Fibroblast of skin of right quadriceps (primary cell): ENCODE measurements at regions not wholly inside any gene's neighbourhood (a gene's known extent, or its start where the extent isn't known, plus 50 kb on each side); places are given as distances from the start of the nearest gene placed in this dataset.
"Not testable (repeated sequence)": the region's sequence is repeated elsewhere in the genome, so short reads cannot be mapped to it uniquely, and the experiment has no call there.

ENCODE experiments used
- DNase-seq: peaks from one replicate; pipeline ENCODE4 v3.0.0-alpha.2; 2013

DNA sequence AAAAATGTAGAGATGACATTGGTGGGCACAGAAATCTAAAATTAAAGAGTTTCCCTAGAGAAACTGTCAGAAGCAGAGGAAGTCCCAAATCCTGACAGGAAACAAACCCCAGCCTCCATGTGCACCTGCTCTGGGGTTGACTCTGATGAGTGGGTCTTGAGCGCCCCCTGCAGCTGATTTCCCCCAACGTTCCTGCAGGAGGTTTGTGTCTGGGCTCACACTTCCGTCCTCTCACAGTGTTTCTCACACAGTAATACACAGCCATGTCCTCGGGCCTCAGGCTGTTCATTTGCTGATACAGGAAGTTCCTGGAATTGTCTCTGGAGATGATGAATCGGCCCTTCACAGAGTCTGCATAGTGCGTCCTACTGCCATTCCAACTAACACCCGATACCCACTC, 670.1 kb downstream of the TMEM121 start:
- not testable (repeated sequence) for DNase-seq

DNA sequence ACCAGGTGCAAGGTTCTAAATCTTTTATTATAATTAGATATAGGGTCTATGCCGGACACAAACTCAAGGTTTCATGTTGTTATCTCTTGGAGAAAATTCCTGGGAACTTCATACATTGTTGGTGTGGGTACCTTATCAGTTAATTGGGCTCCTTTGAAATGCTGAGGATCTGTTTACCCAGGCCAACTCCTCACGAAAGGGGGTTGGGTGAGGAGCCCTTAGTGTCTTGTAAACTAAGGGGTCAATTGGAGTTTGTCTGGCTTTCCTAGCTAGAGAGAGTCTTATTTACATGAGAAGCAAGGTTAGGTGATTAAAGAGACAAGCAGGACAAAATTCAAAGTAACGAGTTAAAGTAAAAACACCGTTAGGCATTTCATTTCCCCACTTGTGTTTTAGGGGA, 670.9 kb downstream of the TMEM121 start:
- not testable (repeated sequence) for DNase-seq

DNA sequence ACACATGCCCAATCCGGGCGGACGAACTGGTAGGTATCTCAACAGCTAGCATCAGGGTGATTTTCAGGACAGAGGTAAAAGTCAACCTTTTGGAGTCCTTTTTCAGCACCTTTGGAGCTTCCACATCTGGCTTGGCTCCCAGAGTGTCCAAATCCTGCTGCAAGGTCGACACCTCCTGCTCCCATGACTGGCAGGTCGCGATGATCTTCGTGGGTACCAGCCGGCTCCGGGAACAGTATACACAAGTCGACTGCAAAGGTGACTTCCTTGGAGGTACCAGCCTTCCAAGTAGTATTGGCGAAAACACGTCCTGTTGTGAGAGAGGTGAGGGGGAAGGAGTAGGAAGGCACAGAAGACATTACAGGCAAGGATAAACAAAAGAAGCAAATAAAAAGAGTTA, 672.7 kb downstream of the TMEM121 start:
- DNase-seq: no peak

DNA sequence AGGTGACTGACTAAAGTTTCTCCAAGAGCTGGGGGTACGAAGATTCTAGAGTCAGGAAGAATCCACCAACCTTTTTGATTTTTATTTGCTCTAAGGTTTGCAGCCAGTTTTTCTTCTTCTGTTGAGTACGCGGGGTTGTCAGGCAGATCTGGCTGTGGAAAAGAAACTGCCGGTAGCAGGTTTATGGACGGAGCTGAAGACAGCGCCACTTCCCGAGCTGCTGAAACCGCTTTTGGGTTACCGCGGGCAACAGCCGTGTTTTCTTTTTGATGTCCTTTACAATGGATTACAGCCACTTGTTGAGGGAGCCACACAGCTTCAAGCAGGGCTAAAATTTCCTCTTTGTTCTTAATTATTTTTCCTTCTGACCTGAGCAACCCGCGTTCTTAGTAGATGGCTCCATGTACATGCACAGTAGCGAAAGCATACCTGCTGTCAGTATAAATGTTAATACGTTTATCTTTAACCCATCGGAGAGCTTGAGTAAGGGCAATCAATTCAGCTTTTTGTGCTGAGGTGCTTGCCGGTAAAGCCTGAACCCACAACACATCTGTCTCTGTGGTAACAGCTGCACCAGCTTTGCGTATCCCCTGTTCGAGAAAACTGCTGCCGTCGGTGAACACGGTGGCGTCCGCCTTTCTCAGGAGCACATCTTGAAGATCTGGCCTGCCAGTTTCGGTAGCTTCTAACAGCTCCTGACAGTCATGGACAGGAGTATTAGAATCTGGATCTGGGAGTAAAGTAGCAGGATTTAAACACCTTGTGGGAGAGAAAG, 674.3 kb downstream of the TMEM121 start:
- DNase-seq: no peak

DNA sequence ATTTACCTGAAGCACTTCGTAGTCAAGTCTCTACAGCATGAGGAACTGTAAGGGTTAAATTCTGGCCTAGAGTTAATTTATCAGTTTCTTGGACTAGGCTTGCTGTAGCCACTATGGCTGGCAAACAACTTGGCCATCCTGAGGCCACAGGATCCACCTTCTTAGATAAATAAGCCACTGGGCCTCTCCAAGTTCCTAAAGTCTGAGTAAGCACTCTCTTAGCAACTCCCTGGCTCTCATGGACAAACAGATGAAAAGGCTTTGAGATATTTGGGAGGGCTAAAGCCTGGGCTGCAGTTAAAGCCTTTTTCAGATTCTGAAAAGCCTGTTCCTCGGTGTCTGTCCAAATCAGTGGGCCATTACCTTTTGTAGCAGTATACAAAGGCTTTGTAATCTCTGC, 675.0 kb downstream of the TMEM121 start:
- no peak for DNase-seq

DNA sequence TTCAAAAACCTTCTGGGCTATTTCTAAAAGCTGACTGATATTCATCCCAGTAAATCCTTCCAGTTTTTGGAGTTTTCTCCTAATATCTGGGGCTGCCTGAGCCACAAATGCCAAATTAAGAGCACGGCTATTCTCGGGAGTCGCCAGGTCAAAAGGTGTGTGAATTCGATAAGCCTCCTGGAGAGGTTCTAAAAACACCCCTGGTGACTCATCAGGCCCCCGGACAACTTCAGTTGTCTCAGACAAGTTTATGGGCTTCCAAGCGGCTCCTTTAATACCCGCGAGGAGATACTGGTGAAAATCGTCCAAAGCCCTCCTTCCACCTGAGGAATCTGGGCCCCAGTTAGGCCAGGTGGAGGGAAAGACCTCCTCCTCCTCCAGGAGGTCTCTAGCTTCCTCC, 677.1 kb downstream of the TMEM121 start:
- DNase-seq: no peak

DNA sequence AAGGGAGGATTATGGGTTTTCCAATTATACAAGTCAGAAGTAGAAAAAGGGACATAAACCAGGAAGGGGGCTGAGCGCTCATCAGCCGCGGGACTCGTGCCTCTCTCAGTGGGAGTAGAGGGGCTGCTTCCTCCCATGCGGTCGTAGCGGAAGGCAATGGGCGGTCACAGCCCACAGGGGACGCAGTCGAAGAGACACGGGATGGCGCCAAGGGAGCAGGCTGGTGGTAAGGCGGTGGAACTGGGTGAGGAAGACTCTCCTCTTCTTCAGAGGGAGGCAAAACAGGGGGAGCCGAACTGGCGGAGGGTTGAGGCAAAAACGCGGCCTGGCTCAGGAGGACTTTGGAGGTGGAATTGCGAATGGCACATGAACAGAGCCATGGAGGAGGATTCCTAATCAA, 677.7 kb downstream of the TMEM121 start:
- no peak for DNase-seq

DNA sequence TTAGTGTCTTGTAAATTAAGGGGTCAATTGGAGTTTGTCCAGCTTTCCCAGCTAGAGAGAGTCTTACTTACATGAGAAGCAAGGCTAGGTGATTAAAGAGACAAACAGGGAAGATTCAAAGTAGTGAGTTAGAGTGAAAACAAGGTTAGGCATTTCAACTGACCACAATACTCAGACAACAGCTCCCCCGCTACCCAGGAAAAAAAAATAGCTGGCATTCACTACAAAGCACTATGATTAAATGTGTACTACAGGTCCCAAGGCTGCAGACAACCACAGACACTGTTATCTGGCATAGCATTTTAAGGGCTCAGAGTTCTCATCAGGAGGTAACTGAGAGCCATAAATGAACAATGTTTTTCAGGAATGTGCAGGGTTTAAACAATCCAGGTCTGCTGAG, 680.9 kb downstream of the TMEM121 start:
- DNase-seq: no peak

DNA sequence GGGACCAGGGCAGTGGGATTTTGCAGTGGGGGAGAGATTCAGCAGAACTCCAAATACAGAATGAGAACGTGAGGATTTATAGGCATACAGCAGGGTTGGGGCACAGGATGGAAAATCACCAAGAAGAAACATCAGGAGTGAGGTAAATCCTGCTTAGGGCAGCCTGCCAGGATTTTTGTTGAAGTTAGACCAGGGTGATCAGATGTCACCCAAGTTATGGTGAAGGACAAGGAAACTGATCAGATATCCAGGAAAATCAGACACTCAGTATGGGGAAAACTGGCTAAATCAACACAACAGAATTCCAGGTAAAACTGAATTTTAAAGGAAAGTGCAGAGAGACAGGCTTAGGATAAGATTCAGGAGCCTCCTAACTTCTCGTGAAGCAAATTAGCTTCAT, 682.4 kb downstream of the TMEM121 start:
- DNase-seq: no peak

DNA sequence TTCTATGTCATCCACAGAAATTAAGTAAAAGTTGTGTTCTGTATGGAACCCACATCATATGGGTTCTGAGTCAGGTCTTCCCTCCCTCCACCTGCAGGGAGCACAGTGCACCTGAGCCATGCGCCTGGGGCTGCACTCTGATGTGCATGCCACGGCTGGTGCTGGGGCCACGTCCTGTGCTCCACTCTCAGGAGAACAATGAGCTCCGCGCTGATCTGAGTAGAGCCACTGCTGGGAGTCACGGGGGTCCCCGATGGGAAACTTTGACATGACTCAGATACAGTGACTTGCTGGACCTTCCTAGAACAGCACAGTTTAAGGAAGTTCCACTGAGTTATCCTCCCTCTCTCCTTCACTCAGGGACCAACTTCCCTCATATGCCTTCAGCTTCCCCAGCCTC, 683.4 kb downstream of the TMEM121 start:
- DNase-seq: no peak

DNA sequence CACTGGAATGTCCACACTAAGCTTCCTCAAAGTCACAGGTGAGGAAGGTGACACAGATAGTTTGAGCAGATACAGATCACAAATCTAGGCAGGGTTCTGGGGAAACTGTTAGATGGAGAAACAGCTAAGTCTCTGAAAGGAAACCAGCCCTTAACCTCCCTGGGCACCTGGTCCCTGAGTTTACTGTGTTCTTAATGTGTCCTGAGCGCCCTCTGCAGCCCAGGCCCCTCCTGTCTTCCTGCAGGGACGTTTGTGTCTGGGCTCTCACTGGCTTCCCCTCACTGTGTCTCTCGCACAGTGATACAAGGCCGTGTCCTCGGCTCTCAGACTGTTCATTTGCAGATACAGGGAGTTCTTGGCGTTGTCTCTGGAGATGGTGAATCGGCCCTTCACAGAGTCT, 684.3 kb downstream of the TMEM121 start:
- no peak for DNase-seq

DNA sequence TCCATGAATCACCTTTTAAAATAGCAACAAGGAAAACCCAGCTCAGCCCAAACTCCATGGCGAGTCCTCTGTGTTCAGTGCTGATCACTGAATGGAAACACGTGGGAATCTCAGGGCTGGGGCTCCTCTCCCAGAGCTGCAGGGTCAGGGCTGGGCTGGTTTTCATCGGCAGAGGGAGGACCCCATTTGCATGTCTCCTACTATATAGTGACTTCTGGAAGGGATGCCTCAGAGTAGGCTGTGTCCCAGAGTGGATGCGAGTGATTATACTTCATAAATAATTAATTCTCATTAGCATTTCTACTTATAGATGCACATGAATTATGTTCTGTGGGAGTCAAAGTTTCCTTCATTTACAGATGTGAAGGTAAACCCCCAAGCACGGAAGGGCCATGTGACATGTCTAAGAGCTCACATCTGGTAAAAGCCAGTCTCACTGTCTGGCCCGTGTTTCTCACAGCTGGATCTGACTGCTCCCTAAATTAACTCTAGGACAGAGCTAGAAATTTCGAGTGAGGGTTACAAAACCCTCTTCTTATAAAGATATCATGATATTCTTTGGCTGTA, 685.0 kb downstream of the TMEM121 start:
- DNase-seq: no peak

DNA sequence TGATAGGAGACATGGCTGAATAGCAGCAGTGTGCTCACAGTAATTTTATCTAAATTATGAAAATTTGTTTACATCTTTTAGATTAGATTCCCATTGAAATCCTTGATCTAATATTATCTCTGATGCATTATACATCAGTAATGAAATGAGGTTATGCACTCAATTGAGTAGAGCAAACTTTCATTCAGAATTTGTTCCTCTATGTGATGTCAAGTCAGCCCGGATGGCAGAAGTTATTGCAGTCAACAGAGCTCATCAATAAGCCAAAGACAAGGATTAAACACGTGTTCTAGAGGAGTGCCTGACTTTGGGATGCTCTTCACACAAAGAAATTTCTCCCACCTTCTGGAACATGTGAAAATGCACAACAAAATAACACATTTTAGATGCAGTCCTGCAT, 688.8 kb downstream of the TMEM121 start:
- DNase-seq: no peak

DNA sequence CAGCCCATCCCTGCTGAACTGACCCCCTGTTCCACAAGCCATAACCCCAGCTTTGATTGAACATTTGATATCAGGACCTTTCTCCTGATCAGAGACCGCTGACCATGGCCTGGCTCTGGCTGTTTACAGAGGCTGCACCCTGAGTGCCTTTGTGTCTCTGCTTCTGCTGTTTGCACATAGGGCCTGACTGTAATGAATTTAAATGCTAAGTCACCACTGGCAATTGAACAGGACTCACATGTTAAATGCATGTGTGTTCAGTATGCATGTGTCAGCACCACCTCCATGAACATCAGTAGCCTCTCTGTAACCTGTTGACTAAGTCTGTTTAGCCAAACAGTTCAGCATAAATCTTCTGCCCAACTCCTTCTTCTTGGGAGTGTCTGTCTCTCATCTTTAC, 690.3 kb downstream of the TMEM121 start:
- no peak for DNase-seq

DNA sequence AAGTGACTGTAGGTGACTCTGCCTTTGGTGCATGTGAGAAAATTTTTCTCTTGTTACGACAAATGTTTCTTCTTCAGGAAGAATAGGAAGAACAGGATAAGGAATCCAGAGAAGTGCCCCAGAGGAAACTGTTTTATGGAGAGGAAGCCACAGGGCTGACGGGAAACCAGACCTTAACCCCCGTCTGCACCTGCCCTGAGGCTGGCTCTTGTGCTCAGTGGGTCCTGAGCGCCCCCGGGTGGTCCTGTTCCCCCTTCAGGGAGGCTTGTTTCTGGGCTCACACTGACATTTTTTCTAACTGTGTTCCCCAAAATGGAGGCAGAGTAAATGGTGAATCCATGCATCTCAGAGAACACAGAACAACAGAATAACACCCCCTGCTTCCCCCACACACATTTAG, 691.8 kb downstream of the TMEM121 start:
- no peak for DNase-seq

DNA sequence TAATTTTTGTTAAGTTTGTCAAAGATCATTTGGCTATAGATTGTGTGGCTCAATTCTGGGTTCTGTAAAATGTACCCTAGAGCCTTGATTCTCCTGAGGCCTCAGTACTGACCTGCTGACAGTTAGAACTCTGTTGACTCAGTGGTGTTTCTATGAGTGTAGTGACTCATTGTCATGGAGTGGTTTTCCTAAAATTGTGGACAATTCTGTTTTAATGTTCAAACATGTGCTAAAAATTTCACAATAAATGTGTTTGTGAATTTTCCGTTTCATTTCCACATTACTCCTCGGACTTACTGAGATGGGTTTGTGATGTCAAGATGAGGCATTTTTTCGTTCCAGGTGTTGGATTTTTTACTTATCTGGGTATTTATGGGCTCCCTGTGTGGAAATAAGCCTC, 695.9 kb downstream of the TMEM121 start:
- no peak for DNase-seq

DNA sequence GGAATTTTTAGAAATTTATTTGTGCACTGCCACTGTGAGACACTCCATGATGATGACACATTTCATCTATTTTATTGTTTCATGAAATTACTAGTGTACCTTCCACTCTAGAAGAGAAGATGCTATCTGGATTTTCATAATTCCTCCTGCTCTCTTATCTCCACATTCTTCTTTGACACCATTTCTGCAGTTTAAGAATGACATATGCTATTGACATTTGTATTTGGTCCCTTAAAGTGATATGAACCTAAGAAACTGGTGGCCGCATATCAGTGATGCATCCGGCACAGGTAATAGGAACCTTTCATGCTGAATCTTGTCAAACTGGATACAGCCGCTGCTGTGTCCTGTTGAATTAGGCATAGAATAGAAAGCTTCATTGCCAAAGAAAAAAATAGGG, 696.3 kb downstream of the TMEM121 start:
- no peak for DNase-seq

DNA sequence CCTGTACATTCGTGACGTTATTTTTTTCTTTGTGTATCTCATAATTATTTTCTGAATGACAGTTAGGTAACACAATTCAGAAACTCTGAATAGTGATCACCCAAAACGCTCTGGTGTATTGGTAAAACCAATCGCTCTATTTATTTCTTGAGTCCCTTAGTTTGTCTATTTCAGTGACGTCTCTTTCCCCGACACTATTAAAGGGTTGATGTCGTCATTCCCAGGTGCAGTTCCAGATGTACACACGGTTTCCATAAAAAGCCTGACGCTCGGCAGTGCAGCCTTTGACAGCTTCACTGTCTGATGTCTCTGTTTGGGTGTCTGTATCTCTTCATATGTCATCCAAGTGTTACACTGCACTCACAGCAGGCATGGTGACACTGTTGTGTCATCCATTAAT, 701.4 kb downstream of the TMEM121 start:
- DNase-seq: no peak

DNA sequence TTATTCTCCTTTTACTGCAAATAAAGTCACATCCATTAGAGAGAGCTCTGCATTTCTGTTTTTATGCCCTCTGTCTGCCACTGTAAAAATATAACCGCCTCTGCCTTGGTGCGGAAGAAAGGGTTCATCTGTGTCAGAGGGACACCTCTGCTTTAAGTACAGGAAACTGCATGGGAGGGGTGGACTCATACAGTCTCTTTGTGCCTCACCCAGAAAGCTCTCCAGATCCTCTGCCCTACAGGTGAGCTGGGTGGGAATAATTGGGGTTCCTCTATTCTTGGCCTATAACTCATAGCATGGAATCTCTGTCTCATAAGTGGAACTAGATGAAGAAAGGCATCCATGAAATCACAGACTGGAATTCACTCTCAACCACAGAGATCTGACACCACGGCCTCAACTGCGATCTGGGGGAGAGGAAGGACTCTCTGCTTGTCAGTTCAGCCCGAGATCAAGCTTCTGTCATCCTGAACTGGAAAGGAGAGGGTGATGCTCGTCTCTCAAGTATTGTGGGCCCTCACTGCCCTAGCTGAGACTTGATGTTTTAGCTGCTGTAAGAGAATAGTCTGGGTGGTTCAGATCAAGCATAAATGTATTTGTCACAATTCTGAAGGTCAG, 702.3 kb downstream of the TMEM121 start:
- no peak for DNase-seq

DNA sequence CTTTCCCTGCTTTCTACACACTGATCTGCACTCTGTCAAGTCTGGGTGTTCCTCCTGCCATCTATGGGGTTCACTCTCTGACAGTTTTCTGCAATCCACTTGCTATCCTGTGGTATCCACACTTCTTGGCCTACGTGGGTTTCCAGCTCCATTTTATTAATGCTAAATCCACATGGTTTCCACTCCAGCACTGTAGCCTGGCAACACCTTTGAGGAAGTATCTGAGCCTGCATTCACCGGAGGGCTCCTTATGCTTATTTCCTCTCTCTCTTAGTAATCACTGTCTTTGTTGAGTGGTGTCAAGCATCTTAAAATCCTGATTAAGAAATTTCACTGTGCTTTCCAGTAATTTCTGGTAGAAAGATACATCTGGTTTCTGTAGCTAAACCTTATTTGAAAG, 703.7 kb downstream of the TMEM121 start:
- no peak for DNase-seq

DNA sequence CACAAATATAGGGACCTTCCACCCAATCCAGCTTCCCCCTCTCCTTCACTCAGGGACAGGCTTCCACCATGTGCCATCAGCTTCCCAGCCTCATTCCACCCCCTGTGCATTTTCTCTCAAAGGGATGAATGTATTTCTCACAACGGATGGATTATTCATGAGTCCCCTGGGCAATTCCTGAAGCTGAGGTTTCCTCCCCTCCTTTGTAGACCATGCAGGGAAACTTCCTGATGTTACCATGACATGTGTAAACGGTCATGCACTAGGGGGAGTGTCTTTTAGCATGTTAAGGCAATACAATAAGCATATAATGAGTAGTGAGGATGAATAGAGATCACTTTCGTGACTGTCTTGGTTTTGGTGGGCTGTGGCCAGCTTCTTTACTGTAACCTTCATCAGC, 706.8 kb downstream of the TMEM121 start:
- DNase-seq: not testable (repeated sequence)

DNA sequence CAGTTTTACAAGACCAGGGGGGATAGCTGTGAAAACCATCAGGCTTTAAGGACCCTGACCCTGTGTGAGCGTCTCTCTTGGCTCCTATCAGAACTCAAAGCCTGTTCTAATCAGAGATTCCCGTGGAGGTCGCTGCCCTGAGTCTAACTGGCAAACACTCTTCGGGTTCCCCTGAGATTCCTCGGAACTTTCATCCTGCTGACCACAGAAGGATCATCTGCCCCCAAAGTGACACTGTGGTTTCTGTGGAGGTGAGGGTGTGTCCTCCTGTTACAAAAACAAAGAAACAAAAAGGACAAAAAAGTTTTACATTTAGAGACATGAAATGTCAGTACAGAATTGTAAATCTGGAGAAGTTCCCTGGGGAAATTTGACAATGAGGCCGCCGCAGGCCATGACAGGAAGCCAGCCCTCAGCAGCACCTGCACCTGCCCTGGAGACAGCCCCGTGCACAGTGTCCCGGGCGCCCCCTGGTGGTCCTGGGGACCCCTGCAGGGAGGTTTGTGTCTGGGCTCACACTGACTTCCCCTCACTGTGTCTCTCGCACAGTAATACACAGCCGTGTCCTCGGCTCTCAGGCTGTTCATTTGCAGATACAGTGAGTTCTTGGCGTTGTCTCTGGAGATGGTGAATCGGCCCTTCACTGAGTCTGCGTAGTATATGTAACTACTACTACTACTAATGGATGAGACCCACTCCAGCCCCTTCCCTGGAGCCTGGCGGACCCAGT, 708.3 kb downstream of the TMEM121 start:
- not testable (repeated sequence) for DNase-seq

DNA sequence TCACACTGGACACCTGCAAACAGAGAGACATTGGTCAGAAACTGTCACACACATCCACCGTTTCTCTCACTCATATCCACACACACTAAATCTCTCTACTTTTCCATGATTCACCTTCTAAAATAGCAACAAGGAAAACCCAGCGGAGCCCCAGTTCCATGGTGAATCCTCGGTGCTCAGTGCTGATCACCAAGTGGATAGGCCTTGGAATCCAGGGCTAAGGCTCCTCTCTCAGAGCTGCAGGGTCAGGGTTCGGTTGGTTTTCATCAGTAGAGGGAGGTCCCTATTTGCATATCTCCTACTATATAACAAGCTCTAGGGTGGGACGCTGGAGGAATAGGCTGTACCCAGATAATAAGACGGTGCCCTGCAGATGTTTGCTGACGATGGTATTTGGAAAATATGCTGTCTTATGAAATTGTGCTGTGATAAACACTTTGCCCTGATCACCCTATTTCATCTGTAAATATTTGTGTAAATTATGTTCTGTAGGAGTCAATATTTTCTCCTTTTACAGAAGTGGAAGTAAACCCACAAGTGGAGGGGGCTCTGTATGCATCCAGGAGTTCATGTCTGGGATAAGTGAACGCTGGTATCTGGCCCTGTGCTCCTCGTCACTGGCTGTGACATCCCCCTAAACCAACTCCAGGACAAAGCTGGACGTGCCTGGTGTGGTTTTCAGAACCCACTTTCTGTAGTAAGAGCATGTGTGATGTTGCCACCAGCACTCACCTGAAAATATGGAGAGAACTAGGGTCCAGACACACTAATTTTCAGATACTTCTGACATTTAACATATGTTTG, 709.2 kb downstream of the TMEM121 start:
- DNase-seq: no peak
